BJ (cell line): ENCODE measurements at regions not wholly inside any gene's neighbourhood (a gene's known extent, or its start where the extent isn't known, plus 50 kb on each side); places are given as distances from the start of the nearest gene placed in this dataset.

Source experiments
- CTCF ChIA-PET: fragments of 350-600 bp; formaldehyde crosslinking; extraction: SDS; loops from one replicate; lab custom pipeline; 2021; ENCODE audit warnings: antibody characterized with exemption, inconsistent platforms; lab: Yijun Ruan, JAX
- POLR2A ChIA-PET: fragments of 300-600 bp; sonication (Branson Sonifier 250); formaldehyde crosslinking; extraction: SDS; loops from one replicate; lab custom pipeline; 2021; ENCODE audit warnings: antibody characterized with exemption; lab: Charles Lee
- DNase-seq: peaks from one replicate; pipeline ENCODE4 v3.0.0-alpha.2; 2011; ENCODE audit warnings: low read depth
- H3K27me3 ChIP-seq: 2 replicates; pipeline ENCODE4 v1.6.0; 2011; ENCODE audit warnings: low read length; ENCODE audit not compliant: control insufficient read depth, insufficient read depth
- H3K36me3 ChIP-seq: 2 replicates; pipeline ENCODE4 v1.5.1; 2011; ENCODE audit warnings: low read length; ENCODE audit not compliant: control insufficient read depth, insufficient read depth
- H3K4me3 ChIP-seq: 2 replicates; pipeline ENCODE4 v1.5.1; 2011; ENCODE audit warnings: low read depth, mild to moderate bottlenecking, control low read depth, low read length
- CTCF ChIP-seq: IDR thresholded peaks from 2 replicates; pipeline ENCODE4 v1.5.1; 2011; ENCODE audit warnings: low read depth, mild to moderate bottlenecking, control low read depth, inconsistent platforms, low read length, moderate library complexity; ENCODE audit not compliant: insufficient read depth

DNA sequence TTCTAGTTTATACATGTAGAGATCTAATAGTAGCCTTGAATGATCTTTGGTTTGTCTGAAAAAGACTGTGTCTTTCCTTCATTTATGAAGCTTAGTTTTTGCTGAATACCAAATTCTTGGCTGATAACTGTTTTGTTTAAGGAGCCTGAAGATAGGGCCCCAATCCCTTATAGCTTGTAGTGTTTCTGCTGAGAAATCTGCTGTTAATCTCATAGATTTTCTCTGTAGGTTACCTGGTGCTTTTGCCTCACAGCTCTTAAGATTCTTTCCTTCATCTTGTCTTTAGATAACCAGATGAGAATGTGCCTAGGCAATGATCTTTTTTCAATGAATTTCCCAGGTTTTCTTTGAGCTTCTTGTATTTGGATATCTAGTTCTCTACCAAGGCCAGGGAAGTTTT lies 562.1 kb downstream of the XIRP2 start:
- no peak overlapping the region for H3K4me3 ChIP-seq
- no peak for TF ChIP-seq CTCF
- ChIA-PET POLR2A (no interaction called here), CTCF (interaction anchor here (0.6 kb wide), 1 partner anchor 70 kb away, joined by 3 read pairs; no protein-coding TSS in a partner anchor)
- H3K27me3 ChIP-seq = no peaks in the 10 kb centered on the region
- no peaks in the 10 kb centered on the region for H3K36me3 ChIP-seq
- no peak for DNase-seq

DNA sequence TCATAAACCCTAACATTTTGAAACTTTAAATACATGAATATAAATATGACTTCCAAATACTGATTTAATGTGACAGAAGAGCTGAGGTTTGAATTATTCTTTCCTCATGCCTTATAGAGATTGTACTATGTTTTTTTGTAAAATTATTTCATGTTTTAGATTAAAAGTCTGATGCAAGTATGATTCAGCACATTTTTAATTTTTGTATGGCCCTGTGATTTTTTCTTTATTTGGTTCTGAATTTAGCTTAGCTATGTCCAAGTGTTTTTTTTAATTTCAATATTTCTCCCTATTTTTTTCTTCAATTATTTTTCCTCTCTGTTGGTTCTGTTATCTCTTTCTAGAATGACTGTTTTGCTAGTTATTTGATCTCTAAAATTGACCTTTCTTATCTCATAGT lies 552.1 kb downstream of the XIRP2 start:
- H3K4me3 ChIP-seq = no peak overlapping the region
- POLR2A ChIA-PET = no interaction called here
- no peaks in the 10 kb centered on the region for H3K36me3 ChIP-seq
- TF ChIP-seq CTCF = no peak
- CTCF ChIA-PET = no interaction called here
- DNase-seq = no peak
- no peaks in the 10 kb centered on the region for H3K27me3 ChIP-seq

DNA sequence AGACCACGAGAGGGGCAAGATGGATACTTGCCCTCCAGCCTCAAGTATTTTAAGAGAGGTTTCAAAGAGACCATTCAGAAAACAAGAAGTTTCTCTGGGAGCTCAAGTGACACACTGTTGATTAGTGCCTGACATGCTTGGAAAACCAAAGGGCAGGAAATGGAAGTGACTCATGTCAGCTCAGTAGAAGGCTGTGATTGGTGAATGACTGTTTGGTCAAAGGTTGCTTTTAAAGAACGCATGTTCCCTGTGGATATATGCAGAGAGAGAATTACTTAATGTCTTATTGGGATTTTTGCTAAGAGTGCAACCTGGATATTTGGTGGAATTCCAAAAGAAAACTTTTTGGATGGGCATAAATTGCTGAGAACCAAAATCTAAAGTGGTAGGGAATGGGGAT lies 549.9 kb downstream of the XIRP2 start:
- Histone ChIP-seq H3K4me3 (no peak overlapping the region), H3K27me3 (no peaks in the 10 kb centered on the region), H3K36me3 (no peaks in the 10 kb centered on the region)
- ChIA-PET CTCF (no interaction called here), POLR2A (no interaction called here)
- TF ChIP-seq CTCF = no peak
- no peak for DNase-seq

DNA sequence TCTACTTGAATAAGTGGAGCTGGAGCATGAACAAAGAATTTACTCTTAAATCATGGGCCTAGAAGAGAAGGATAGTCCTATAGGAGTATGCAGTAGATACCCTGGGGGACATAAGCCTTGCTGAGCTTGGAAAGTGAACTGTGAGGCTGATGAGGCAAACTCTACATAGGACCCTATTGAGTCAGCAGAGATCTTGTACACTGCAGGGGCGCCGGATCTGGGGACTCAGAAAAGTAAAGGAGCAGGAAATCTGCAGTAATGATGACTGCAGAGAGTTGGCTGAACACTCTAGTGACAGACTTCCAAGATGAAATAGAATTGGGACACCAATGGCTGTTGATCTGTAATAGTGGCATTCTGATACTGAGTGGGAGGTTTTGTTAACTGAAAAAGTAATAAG lies 543.7 kb downstream of the XIRP2 start:
- CTCF ChIA-PET = no interaction called here
- Histone ChIP-seq H3K27me3 (no peaks in the 10 kb centered on the region), H3K4me3 (no peak overlapping the region), H3K36me3 (no peaks in the 10 kb centered on the region)
- POLR2A ChIA-PET = no interaction called here
- DNase-seq = no peak
- TF ChIP-seq CTCF = no peak

DNA sequence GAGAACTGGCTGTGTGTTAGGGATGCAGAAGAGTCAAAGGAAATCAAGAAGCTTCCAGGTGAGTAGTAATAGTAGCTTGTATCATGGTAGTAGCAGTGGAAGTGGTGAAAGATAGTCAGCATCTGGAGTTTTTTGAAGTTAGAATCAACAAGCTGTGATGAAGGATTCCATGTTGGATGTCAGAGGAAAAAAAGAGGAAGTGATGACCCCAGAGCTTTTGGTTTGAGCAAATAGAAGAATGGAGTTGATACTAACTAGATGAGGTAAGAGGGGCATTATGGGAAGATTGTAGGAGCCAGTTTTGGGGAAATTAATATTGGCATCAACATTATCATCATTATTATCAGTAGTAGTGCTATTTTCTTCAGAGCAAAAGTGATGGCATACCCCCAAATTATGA lies 542.2 kb downstream of the XIRP2 start:
- H3K4me3 ChIP-seq = no peak overlapping the region
- no peak for TF ChIP-seq CTCF
- no peaks in the 10 kb centered on the region for H3K36me3 ChIP-seq
- no peaks in the 10 kb centered on the region for H3K27me3 ChIP-seq
- POLR2A ChIA-PET = no interaction called here
- CTCF ChIA-PET = no interaction called here
- no peak for DNase-seq
